MCF 10A (cell line): ENCODE measurements at regions not wholly inside any gene's neighbourhood (a gene's known extent, or its start where the extent isn't known, plus 50 kb on each side); places are given as distances from the start of the nearest gene placed in this dataset.

Source experiments
- BruUV-seq: library from RNA; stranded (reverse); fragments of 400-500 nt; replicated peaks from 2 replicates; lab custom pipeline; 2021; lab: Mats Ljungman, UMichigan
- CTCF ChIA-PET: fragments of 300-600 bp; sonication (Branson Sonifier 250); formaldehyde crosslinking; extraction: SDS; loops from one replicate; lab custom pipeline; 2021; ENCODE audit warnings: antibody characterized with exemption, inconsistent platforms; lab: Yijun Ruan, JAX
- POLR2A ChIA-PET: fragments of 300-600, 350-650 bp; sonication (Branson Sonifier 250); formaldehyde crosslinking; extraction: SDS; loops from one replicate; lab custom pipeline; 2020; ENCODE audit warnings: antibody characterized with exemption, inconsistent platforms; lab: Yijun Ruan, JAX
- DNase-seq: peaks from one replicate; pipeline ENCODE4 v3.0.0-alpha.2; 2018; ENCODE audit not compliant: unreplicated experiment
- H3K27ac Mint-ChIP-seq: one replicate; pipeline ENCODE4 v1.8.0; 2022; ENCODE audit warnings: mild to moderate bottlenecking, low read depth, mixed read lengths; ENCODE audit not compliant: unreplicated experiment
- H3K27me3 Mint-ChIP-seq: one replicate; pipeline ENCODE4 v1.8.0; 2022; ENCODE audit warnings: mixed read lengths; ENCODE audit not compliant: insufficient read depth, unreplicated experiment
- H3K36me3 Mint-ChIP-seq: one replicate; pipeline ENCODE4 v1.8.0; 2022; ENCODE audit warnings: mild to moderate bottlenecking, moderate library complexity, mixed read lengths; ENCODE audit not compliant: insufficient read depth, unreplicated experiment
- H3K4me1 Mint-ChIP-seq: one replicate; pipeline ENCODE4 v1.8.0; 2022; ENCODE audit warnings: mixed read lengths; ENCODE audit not compliant: insufficient read depth, unreplicated experiment
- H3K4me3 Mint-ChIP-seq: one replicate; pipeline ENCODE4 v1.8.0; 2022; ENCODE audit warnings: mild to moderate bottlenecking, moderate library complexity, mixed read lengths; ENCODE audit not compliant: unreplicated experiment
- H3K9me3 Mint-ChIP-seq: one replicate; pipeline ENCODE4 v1.8.0; 2022; ENCODE audit warnings: mixed read lengths; ENCODE audit not compliant: unreplicated experiment
- intact Hi-C: fragments of 100-400 bp; cut with micrococcal nuclease; formaldehyde crosslinking; loops from 2 replicates; pipeline ENCODE4 v1.14.1; 2022
- TF ChIP-seq, protein P1 (sequence below): fragments of 200-600 bp; IDR thresholded peaks from one replicate; pipeline ENCODE4 v1.8.0; 2022; ENCODE audit warnings: antibody characterized with exemption, mild to moderate bottlenecking; ENCODE audit not compliant: unreplicated experiment

GRCh38 chr2:157929871-157930667 lies 53.9 kb upstream of the ACVR1 start:
- no peaks in the 10 kb centered on the region for H3K36me3 Mint-ChIP-seq
- H3K4me3 Mint-ChIP-seq = no peak overlapping the region
- ChIA-PET CTCF (interaction anchor here (0.6 kb wide), 1 partner anchor 185 kb away, joined by 3 read pairs; no protein-coding TSS in a partner anchor), POLR2A (no interaction called here)
- no peak overlapping the region for H3K27ac Mint-ChIP-seq
- peaks cover under 1% of the 10 kb centered on the region for H3K4me1 Mint-ChIP-seq
- no peaks in the 10 kb centered on the region for H3K27me3 Mint-ChIP-seq
- BruUV-seq = no TSS peak
- TF ChIP-seq, protein P1, sequence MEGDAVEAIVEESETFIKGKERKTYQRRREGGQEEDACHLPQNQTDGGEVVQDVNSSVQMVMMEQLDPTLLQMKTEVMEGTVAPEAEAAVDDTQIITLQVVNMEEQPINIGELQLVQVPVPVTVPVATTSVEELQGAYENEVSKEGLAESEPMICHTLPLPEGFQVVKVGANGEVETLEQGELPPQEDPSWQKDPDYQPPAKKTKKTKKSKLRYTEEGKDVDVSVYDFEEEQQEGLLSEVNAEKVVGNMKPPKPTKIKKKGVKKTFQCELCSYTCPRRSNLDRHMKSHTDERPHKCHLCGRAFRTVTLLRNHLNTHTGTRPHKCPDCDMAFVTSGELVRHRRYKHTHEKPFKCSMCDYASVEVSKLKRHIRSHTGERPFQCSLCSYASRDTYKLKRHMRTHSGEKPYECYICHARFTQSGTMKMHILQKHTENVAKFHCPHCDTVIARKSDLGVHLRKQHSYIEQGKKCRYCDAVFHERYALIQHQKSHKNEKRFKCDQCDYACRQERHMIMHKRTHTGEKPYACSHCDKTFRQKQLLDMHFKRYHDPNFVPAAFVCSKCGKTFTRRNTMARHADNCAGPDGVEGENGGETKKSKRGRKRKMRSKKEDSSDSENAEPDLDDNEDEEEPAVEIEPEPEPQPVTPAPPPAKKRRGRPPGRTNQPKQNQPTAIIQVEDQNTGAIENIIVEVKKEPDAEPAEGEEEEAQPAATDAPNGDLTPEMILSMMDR = no peak
- no peaks in the 10 kb centered on the region for H3K9me3 Mint-ChIP-seq
- DNase-seq = no peak
- intact Hi-C loops = no loop called here

DNA sequence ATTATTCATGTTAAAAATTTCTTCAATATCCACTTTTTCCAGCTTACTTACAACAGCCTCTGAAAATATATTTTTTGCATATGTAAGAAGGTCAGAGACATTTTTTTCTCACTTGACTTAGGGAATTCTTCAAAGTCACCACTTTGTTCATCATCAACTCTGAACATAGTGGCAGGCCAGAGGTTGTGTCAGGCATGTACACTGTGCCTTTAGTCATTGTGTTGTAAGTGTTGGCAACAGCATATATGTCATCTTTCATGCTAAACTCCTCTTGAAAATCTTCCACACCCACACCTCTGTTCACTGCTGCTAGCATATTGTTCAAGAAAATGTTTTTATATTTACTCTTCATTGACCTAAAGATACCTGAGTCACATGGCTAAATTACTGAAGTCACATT lies 52.2 kb upstream of the ACVR1 start:
- TF ChIP-seq, protein P1 = no peak
- H3K4me3 Mint-ChIP-seq = no peak overlapping the region
- DNase-seq = no peak
- intact Hi-C loops = no loop called here
- no peaks in the 10 kb centered on the region for H3K36me3 Mint-ChIP-seq
- no peaks in the 10 kb centered on the region for H3K27me3 Mint-ChIP-seq
- POLR2A ChIA-PET = no interaction called here
- no peaks in the 10 kb centered on the region for H3K4me1 Mint-ChIP-seq
- no TSS peak for BruUV-seq
- H3K27ac Mint-ChIP-seq = no peak overlapping the region
- CTCF ChIA-PET = no interaction called here
- no peaks in the 10 kb centered on the region for H3K9me3 Mint-ChIP-seq

GRCh38 chr2:157927155-157927554 lies 51.0 kb upstream of the ACVR1 start:
- no peaks in the 10 kb centered on the region for H3K9me3 Mint-ChIP-seq
- ChIA-PET POLR2A (no interaction called here), CTCF (interaction anchor here (0.9 kb wide), 1 partner anchor 50 kb away, joined by 3 read pairs; no protein-coding TSS in a partner anchor)
- H3K27ac Mint-ChIP-seq = no peak overlapping the region
- TF ChIP-seq, protein P1 = no peak
- no peaks in the 10 kb centered on the region for H3K4me1 Mint-ChIP-seq
- no TSS peak for BruUV-seq
- no peak for DNase-seq
- H3K4me3 Mint-ChIP-seq = no peak overlapping the region
- H3K27me3 Mint-ChIP-seq = no peaks in the 10 kb centered on the region
- intact Hi-C loops = no loop called here
- no peaks in the 10 kb centered on the region for H3K36me3 Mint-ChIP-seq
